Neural cell (in vitro differentiated cells): ENCODE measurements at regions not wholly inside any gene's neighbourhood (a gene's known extent, or its start where the extent isn't known, plus 50 kb on each side); places are given as distances from the start of the nearest gene placed in this dataset.

Source experiments
- H2AFZ ChIP-seq: fragments of 200-600, 300-800 bp; sonication (generic), shearing (Covaris generic); 2 replicates; pipeline ENCODE4 v1.6.0; 2014; ENCODE audit warnings: low read depth, mild to moderate bottlenecking, antibody characterized with exemption, low read length, moderate library complexity
- H3F3A ChIP-seq: fragments of 200-600 bp; shearing (Covaris generic); 2 replicates; pipeline ENCODE4 v1.6.1; 2016; ENCODE audit warnings: mild to moderate bottlenecking, moderate library complexity, mixed read lengths, antibody characterized with exemption, low read length; ENCODE audit not compliant: insufficient read depth, poor library complexity, severe bottlenecking
- H3K27ac ChIP-seq: fragments of 200-600, 300-800 bp; sonication (generic), shearing (Covaris generic); 2 replicates; pipeline ENCODE4 v1.5.1; 2014; ENCODE audit warnings: mild to moderate bottlenecking, low read length, moderate library complexity
- H3K27me3 ChIP-seq: fragments of 300-800, 200-600 bp; sonication (generic), shearing (Covaris generic); 2 replicates; pipeline ENCODE4 v1.6.0; 2014; ENCODE audit warnings: mild to moderate bottlenecking, low read depth, low read length, moderate library complexity; ENCODE audit not compliant: insufficient read depth
- H3K36me3 ChIP-seq: fragments of 300-800, 200-600 bp; sonication (generic), shearing (Covaris generic); 2 replicates; pipeline ENCODE4 v1.5.1; 2014; ENCODE audit warnings: mild to moderate bottlenecking, antibody characterized with exemption, low read length, moderate library complexity; ENCODE audit not compliant: insufficient read depth
- H3K4me2 ChIP-seq: fragments of 300-800, 200-600 bp; sonication (generic), shearing (Covaris generic); 2 replicates; pipeline ENCODE4 v1.6.0; 2014; ENCODE audit warnings: mild to moderate bottlenecking, low read length
- H3K4me3 ChIP-seq: fragments of 300-800, 200-600 bp; sonication (generic), shearing (Covaris generic); 2 replicates; pipeline ENCODE4 v1.5.1; 2014; ENCODE audit warnings: mild to moderate bottlenecking, low read length, moderate library complexity
- H3K79me2 ChIP-seq: fragments of 200-600 bp; shearing (Covaris generic); replicated peaks from 2 replicates; pipeline ENCODE4 v1.6.0; 2014; ENCODE audit warnings: mild to moderate bottlenecking, low read length, moderate library complexity; ENCODE audit not compliant: insufficient read depth
- H3K9ac ChIP-seq: fragments of 300-800, 200-600 bp; sonication (generic), shearing (Covaris generic); 2 replicates; pipeline ENCODE4 v1.6.1; 2016; ENCODE audit warnings: mild to moderate bottlenecking, low read length, mixed read lengths
- H3K9me2 ChIP-seq: fragments of 200-600 bp; shearing (Covaris generic); 2 replicates; pipeline ENCODE4 v1.6.1; 2016; ENCODE audit warnings: mild to moderate bottlenecking, low read length, mixed read lengths; ENCODE audit not compliant: insufficient read depth
- H3K9me3 ChIP-seq: fragments of 200-600, 300-800 bp; sonication (generic), shearing (Covaris generic); 2 replicates; pipeline ENCODE4 v1.6.1; 2016; ENCODE audit warnings: mild to moderate bottlenecking, mixed run types, low read length, moderate library complexity, mixed read lengths
- H4K20me1 ChIP-seq: fragments of 200-600 bp; shearing (Covaris generic); 2 replicates; pipeline ENCODE4 v1.6.1; 2016; ENCODE audit warnings: mild to moderate bottlenecking, mixed run types; ENCODE audit not compliant: insufficient read depth
- CTCF ChIP-seq: fragments of 450-650 bp; IDR thresholded peaks from 2 replicates; pipeline ENCODE4 v1.5.1; 2014; ENCODE audit warnings: antibody characterized with exemption, mild to moderate bottlenecking, moderate library complexity; ENCODE audit not compliant: poor library complexity, severe bottlenecking
- EP300 ChIP-seq: fragments of 450-650 bp; conservative IDR thresholded peaks from 2 replicates; pipeline ENCODE4 v1.6.1; 2014; ENCODE audit warnings: antibody characterized with exemption, mild to moderate bottlenecking, moderate library complexity; ENCODE audit not compliant: poor library complexity, severe bottlenecking
- EZH2 ChIP-seq: fragments of 200-600, 300-800 bp; shearing (Covaris generic), sonication (generic); IDR thresholded peaks from 2 replicates; pipeline ENCODE4 v1.6.1; 2014; ENCODE audit warnings: antibody characterized with exemption, low read length, borderline replicate concordance, mild to moderate bottlenecking; ENCODE audit not compliant: insufficient read depth, poor library complexity, severe bottlenecking
- MXI1 ChIP-seq: fragments of 450-650 bp; conservative IDR thresholded peaks from 2 replicates; pipeline ENCODE4 v1.6.1; 2014; ENCODE audit warnings: antibody characterized with exemption, mild to moderate bottlenecking; ENCODE audit not compliant: poor library complexity, severe bottlenecking
- POLR2AphosphoS5 ChIP-seq: IDR thresholded peaks from 2 replicates; pipeline ENCODE4 v1.6.1; 2012
- RAD21 ChIP-seq: fragments of 450-650 bp; conservative IDR thresholded peaks from 2 replicates; pipeline ENCODE4 v1.6.1; 2014; ENCODE audit warnings: antibody characterized with exemption, mild to moderate bottlenecking, moderate library complexity
- REST ChIP-seq: IDR thresholded peaks from 2 replicates; pipeline ENCODE4 v1.6.1; 2012; ENCODE audit warnings: borderline replicate concordance
- SMC3 ChIP-seq: fragments of 450-650 bp; conservative IDR thresholded peaks from 2 replicates; pipeline ENCODE4 v1.6.1; 2014; ENCODE audit warnings: antibody characterized with exemption, mild to moderate bottlenecking, moderate library complexity; ENCODE audit not compliant: poor library complexity
- TAF1 ChIP-seq: IDR thresholded peaks from 2 replicates; pipeline ENCODE4 v1.6.1; 2012; ENCODE audit warnings: low read depth

GRCh38 chr11:21865541-21865940 is 327.3 kb upstream of the ANO5 start:
- H3K9me2 ChIP-seq, result no peaks in the 10 kb centered on the region
- no peaks in the 10 kb centered on the region for H3K9me3 ChIP-seq
- no peak overlapping the region for H3K4me3 ChIP-seq
- no peak overlapping the region for H3K9ac ChIP-seq
- H3K4me2 ChIP-seq, result no peak overlapping the region
- H3K79me2 ChIP-seq, result no peaks in the 10 kb centered on the region
- no peak for TF ChIP-seq MXI1
- no peak for TF ChIP-seq CTCF
- no peak for TF ChIP-seq TAF1
- no peak for TF ChIP-seq REST
- no peak for TF ChIP-seq EZH2
- TF ChIP-seq EP300, result no peak
- no peak for TF ChIP-seq POLR2AphosphoS5
- TF ChIP-seq SMC3, result no peak
- TF ChIP-seq RAD21, result no peak
- H3F3A ChIP-seq, result no peaks in the 10 kb centered on the region
- H2AFZ ChIP-seq, result no peak overlapping the region
- no peaks in the 10 kb centered on the region for H3K36me3 ChIP-seq
- no peak overlapping the region for H3K27ac ChIP-seq
- H3K27me3 ChIP-seq, result no peaks in the 10 kb centered on the region
- no peaks in the 10 kb centered on the region for H4K20me1 ChIP-seq

- no peak overlapping the region for H3K27ac ChIP-seq
- H3K4me2 ChIP-seq, result no peak overlapping the region
- no peaks in the 10 kb centered on the region for H3K79me2 ChIP-seq
- no peaks in the 10 kb centered on the region for H3F3A ChIP-seq
- no peaks in the 10 kb centered on the region for H3K36me3 ChIP-seq
- H3K9me3 ChIP-seq, result no peaks in the 10 kb centered on the region
- H2AFZ ChIP-seq, result no peak overlapping the region
- H3K9me2 ChIP-seq, result no peaks in the 10 kb centered on the region
- no peaks in the 10 kb centered on the region for H4K20me1 ChIP-seq
- no peak overlapping the region for H3K9ac ChIP-seq
- H3K27me3 ChIP-seq, result no peaks in the 10 kb centered on the region
- TF ChIP-seq RAD21 (no peak), CTCF (no peak), TAF1 (no peak), MXI1 (no peak), POLR2AphosphoS5 (no peak), REST (no peak), EP300 (no peak), SMC3 (no peak), EZH2 (no peak)
- no peak overlapping the region for H3K4me3 ChIP-seq
These were observed 326.1 kb upstream of the ANO5 start for GRCh38 chr11:21866781-21867180.
